IPS DF 6.9 (cell line): ENCODE measurements at regions not wholly inside any gene's neighbourhood (a gene's known extent, or its start where the extent isn't known, plus 50 kb on each side); places are given as distances from the start of the nearest gene placed in this dataset.

ENCODE experiments used
- DNase-seq: peaks from one replicate; pipeline ENCODE4 v3.0.0-alpha.2; 2013; ENCODE audit warnings: low read depth, low spot score
- H3K27ac ChIP-seq: one replicate; pipeline ENCODE4 v1.5.1; 2013; ENCODE audit warnings: low read length, control low read depth
- H3K27me3 ChIP-seq: 2 replicates; pipeline ENCODE4 v1.6.1; 2013; ENCODE audit warnings: mild to moderate bottlenecking, low read length; ENCODE audit not compliant: control insufficient read depth, insufficient read depth
- H3K36me3 ChIP-seq: 2 replicates; pipeline ENCODE4 v1.6.1; 2013; ENCODE audit warnings: low read length; ENCODE audit not compliant: control insufficient read depth, insufficient read depth
- H3K4me1 ChIP-seq: 2 replicates; pipeline ENCODE4 v1.6.1; 2013; ENCODE audit warnings: low read length; ENCODE audit not compliant: control insufficient read depth, insufficient read depth
- H3K4me3 ChIP-seq: 2 replicates; pipeline ENCODE4 v1.5.1; 2013; ENCODE audit warnings: mild to moderate bottlenecking, low read length
- H3K9me3 ChIP-seq: 2 replicates; pipeline ENCODE4 v1.6.1; 2013; ENCODE audit warnings: low read length, inconsistent platforms; ENCODE audit not compliant: control insufficient read depth, insufficient read depth
- WGBS: extraction: QIAGEN DNeasy Blood & Tissue Kit; methylation state at CpG from one replicate; pipeline ENCODE4 v1.1.7; 2013; ENCODE audit warnings: mixed read lengths, missing lambda C conversion rate; ENCODE audit not compliant: insufficient read length, insufficient coverage; 5-methylcytosine and 5-hydroxymethylcytosine counted together

DNA sequence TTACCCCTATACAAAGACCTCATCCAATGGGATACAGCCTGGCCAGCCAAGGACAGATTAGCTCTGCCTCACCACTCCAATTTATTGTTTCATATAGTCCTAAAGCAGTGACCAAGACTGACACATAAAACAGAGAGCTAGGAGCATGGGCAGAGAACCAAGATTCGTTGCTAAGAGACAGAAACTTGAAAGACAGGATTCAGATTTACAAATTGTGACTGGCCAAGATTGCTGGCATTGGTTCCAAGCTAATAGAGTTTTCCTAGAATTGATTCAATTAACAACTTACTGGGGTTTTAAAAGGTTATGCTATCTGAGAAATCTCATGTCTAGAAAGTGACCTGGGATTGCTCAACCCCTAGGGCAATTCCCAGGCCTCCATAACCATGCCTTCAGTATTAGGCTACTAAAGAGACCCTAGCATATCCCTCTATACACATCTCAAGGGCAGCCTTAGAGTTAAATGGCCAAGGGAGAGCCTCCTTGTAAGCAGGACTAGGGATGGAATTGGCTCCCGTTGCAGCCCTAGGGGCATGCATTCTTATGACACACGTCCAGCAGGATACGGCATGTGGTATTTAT is 75.6 kb downstream of the ICOS start:
- H3K27ac ChIP-seq = no peak overlapping the region
- no CpG with 5 or more reads among the region's 4 CpGs for WGBS
- no peaks in the 10 kb centered on the region for H3K4me1 ChIP-seq
- no peaks in the 10 kb centered on the region for H3K9me3 ChIP-seq
- H3K36me3 ChIP-seq = no peaks in the 10 kb centered on the region
- DNase-seq = no peak
- no peak overlapping the region for H3K4me3 ChIP-seq
- no peaks in the 10 kb centered on the region for H3K27me3 ChIP-seq

DNA sequence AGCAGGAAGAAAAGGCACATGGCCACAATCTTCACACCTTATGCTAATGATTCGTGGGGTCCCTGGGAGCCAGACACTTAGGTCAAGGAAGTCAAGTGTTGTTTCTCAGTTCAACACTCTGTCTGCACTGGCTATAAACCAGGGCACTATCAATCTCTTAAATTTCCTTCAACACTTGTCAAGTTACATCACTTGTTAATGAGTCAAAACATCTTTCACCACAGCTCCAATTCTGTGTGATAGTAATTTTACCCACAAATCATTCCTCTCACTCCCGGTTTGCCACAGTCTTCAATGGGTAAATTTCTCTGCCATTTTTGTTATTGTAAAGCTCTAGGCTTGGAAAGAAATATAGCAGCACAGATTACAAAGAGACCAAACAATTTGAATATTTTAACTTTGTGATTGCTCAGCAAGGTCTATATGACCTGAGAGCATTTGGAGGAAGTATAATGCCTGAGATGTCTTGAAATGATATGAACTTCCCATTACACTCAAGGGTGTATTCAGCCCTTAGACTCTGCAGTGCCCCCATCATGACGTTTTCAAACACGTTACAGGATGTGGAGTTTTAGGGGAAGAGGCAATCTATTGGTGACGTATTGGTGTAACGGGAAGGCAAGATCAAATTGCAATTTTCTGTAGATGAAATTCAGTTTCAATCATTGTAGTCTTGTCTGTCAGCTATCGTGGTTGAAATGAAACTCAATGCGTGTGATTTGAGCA is 78.7 kb downstream of the ICOS start:
- no peaks in the 10 kb centered on the region for H3K9me3 ChIP-seq
- no peak overlapping the region for H3K27ac ChIP-seq
- no peak overlapping the region for H3K4me3 ChIP-seq
- H3K27me3 ChIP-seq = no peaks in the 10 kb centered on the region
- no CpG with 5 or more reads among the region's 8 CpGs for WGBS
- no peaks in the 10 kb centered on the region for H3K36me3 ChIP-seq
- no peaks in the 10 kb centered on the region for H3K4me1 ChIP-seq
- DNase-seq = no peak

DNA sequence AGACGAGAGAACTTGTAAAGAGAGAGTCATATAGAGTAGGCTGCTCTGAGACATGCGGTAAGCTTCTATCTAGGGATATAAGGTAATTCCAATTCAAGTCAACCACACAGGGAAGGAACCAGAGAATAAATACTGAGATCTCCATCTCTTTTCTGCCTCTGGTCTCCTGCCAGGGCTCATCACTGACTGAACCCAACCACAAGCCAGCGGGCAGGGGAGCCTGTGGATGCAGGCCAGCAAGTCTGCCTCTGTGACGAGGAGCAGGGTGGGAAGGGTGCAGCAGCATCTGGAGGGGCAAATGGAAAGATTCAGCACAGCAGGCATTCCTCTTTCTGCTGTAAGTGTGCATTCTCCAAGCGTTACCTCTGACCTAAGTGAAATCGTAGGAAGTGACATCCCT is 82.2 kb downstream of the ICOS start:
- DNase-seq = no peak
- no peaks in the 10 kb centered on the region for H3K36me3 ChIP-seq
- no peaks in the 10 kb centered on the region for H3K27me3 ChIP-seq
- no peak overlapping the region for H3K4me3 ChIP-seq
- no CpG with 5 or more reads among the region's 6 CpGs for WGBS
- no peak overlapping the region for H3K27ac ChIP-seq
- H3K4me1 ChIP-seq = no peaks in the 10 kb centered on the region
- H3K9me3 ChIP-seq = no peaks in the 10 kb centered on the region

DNA sequence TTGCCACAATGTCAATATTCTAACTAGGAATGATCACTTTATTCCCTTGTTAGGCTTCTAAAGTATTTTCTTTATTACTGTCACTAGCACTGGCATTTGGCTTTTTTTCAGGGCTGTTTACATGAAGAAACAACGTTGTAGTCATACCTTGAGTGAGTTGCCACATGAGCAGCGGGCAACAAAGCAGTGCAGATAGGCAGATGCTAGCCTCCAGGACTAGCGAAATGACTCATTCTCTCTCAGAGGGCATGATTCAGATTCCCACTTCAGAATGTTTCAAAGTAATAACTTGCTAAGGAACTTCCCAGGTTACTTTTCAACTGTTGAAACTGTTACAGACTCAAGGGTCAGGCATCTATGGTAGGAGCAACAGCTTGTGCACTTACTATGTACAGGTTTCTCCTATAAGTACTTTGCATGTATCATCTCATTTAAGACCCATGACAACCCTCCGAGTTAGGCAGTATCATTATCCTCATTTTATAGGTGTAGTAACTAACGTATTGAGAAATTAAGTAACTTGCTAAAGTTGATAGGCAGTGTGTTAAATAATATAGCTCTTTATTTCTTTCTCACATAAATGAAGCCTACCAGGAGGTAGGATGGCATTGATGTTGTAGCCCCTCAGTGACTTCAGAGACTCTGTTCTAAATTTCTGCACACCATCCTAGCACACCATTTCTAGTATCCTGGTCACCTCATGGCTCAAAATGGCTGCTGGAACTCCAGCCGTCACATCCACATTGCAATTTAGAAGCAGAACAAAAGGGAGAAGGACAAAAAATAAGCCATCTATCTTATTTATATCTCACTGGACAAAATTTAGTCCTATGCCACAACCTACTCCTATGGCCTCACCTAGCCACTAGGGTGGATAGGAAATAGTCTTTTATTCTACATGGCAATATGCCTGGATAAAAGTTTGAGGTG is 83.3 kb downstream of the ICOS start:
- Histone ChIP-seq H3K36me3 (no peaks in the 10 kb centered on the region), H3K27me3 (no peaks in the 10 kb centered on the region), H3K27ac (no peak overlapping the region), H3K9me3 (no peaks in the 10 kb centered on the region), H3K4me1 (no peaks in the 10 kb centered on the region), H3K4me3 (no peak overlapping the region)
- no CpG with 5 or more reads among the region's 6 CpGs for WGBS
- DNase-seq = no peak

DNA sequence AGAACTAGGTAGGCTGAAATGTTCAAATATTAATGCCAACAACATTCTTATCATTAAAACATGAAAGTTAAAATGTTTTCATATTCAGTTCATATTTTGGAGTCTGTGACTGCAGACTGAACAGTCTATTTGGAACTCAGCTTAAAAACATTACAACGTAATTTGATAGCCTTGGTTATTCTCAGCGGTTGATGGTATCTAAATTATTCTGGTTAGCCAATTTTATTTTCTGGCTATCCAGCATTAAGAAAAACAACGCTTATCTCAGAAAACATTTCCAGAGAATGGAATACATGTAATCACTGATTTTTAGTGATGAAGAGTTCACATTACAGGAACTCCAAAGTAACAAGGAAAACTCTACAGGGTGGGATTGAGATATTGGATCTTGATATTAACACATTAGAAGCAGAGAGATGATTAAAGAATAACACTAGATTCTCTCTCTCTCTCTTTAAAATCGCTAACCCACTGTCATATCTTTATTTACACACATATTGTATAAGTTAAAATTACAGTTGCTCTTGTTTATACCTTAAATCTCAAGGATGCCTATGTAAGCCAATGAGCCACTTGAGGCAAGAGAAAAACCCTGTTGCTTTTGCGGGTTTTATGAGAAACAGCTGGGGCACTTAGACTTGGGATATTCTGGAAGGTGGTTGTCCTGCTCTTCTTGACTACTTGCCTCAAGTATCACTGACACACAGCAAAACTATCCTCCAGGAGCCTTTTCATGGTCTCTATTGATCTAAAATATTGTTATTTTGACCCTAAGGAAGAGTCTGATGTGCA is 84.9 kb downstream of the ICOS start:
- H3K36me3 ChIP-seq = no peaks in the 10 kb centered on the region
- no peaks in the 10 kb centered on the region for H3K27me3 ChIP-seq
- WGBS = no CpG with 5 or more reads among the region's 5 CpGs
- no peaks in the 10 kb centered on the region for H3K9me3 ChIP-seq
- H3K4me1 ChIP-seq = no peaks in the 10 kb centered on the region
- H3K27ac ChIP-seq = no peak overlapping the region
- no peak overlapping the region for H3K4me3 ChIP-seq
- no peak for DNase-seq

DNA sequence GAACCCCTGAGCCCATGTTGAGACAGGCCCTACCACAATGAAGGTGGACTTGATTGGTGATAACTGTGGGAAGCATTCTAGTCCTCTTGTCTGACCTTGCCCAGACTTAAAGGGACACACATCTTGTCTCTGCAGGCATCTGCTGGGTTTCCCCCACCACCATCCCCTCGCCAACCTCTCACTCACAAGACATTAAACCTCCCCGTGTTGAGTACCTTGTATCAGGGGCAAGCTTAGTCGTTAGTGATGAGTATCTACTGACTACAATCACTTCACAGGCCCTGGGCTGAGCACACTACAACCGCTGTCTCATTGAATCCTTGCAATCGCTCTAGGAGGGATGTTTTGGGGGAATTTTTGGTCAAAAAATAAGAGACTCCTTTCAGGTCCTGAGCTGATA is 86.0 kb downstream of the ICOS start:
- no peak overlapping the region for H3K4me3 ChIP-seq
- no peaks in the 10 kb centered on the region for H3K36me3 ChIP-seq
- no CpG with 5 or more reads among the region's 5 CpGs for WGBS
- no peak overlapping the region for H3K27ac ChIP-seq
- no peaks in the 10 kb centered on the region for H3K4me1 ChIP-seq
- no peak for DNase-seq
- H3K27me3 ChIP-seq = no peaks in the 10 kb centered on the region
- no peaks in the 10 kb centered on the region for H3K9me3 ChIP-seq

DNA sequence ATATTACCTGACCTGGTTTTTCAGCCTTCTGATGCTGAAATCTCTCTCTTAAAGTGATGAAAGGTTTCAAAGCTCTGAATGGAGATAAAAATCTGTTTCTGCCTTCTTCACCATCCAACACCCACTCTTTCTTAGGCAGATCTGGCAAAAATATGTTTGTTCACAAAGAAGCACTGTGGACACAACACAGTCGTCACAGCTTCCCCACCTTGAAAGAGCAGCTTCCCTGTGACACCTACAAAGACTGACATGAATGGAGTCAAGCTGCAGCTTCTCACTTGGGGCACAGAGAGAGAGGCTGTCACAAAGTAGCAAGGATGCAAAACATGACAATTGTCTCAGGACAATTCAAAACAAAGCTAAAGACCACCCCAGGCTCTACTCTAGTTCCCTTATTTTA is 86.5 kb downstream of the ICOS start:
- Histone ChIP-seq H3K4me1 (no peaks in the 10 kb centered on the region), H3K9me3 (no peaks in the 10 kb centered on the region), H3K36me3 (no peaks in the 10 kb centered on the region), H3K4me3 (no peak overlapping the region), H3K27ac (no peak overlapping the region), H3K27me3 (no peaks in the 10 kb centered on the region)
- no peak for DNase-seq
- WGBS = no CpG with 5 or more reads among the region's 1 CpG

DNA sequence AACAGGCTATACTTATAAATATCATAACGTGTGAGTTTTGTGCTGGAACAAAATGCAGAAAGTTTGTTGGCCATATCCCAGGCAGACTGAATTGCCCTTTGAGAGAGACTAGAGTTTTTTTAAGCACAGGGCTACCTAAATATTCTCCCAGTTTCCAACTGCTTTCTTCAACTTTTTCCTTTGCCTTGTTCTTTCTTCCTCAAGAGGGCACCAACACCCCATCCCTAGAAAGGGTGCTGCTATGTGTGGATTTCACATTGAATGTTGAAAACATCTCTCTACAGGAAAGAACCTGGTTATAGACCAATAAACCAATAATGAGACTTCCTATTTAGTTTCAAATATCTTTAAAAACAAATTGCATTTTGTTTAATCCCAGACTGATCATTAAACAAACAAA is 87.9 kb downstream of the ICOS start:
- Histone ChIP-seq H3K36me3 (no peaks in the 10 kb centered on the region), H3K9me3 (no peaks in the 10 kb centered on the region), H3K4me1 (no peaks in the 10 kb centered on the region), H3K27ac (no peak overlapping the region), H3K27me3 (no peaks in the 10 kb centered on the region), H3K4me3 (no peak overlapping the region)
- DNase-seq = peak; percentile 13
- no CpG with 5 or more reads among the region's 1 CpG for WGBS

DNA sequence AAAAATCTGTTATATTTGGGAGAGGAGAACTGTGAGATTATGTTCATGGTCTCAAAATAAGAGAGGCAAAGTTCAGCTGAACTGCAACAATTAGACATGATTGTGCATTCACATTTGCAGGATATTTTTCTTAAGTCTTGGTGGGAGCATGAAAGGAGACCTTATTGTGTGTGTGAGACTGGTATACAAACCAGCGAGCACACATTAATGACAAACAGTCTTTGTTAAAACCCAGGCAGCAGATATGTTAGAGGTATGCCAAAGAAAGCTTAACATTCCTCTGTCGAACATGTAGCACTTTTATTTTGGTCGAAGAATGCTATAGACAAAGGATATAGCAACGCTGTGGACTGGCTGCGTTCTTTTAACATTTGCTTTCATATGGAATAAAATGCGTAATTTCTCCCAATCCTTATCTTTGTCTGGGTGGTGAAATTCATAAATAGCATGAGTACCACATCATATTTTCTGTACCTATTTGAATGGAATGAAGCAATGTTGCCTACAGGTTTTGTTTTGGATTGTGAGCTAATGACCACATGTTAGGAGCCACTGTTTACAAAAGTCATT is 88.4 kb downstream of the ICOS start:
- H3K4me3 ChIP-seq = no peak overlapping the region
- no peaks in the 10 kb centered on the region for H3K36me3 ChIP-seq
- no peak for DNase-seq
- H3K27me3 ChIP-seq = no peaks in the 10 kb centered on the region
- no peak overlapping the region for H3K27ac ChIP-seq
- WGBS = no CpG with 5 or more reads among the region's 6 CpGs
- no peaks in the 10 kb centered on the region for H3K9me3 ChIP-seq
- H3K4me1 ChIP-seq = no peaks in the 10 kb centered on the region

DNA sequence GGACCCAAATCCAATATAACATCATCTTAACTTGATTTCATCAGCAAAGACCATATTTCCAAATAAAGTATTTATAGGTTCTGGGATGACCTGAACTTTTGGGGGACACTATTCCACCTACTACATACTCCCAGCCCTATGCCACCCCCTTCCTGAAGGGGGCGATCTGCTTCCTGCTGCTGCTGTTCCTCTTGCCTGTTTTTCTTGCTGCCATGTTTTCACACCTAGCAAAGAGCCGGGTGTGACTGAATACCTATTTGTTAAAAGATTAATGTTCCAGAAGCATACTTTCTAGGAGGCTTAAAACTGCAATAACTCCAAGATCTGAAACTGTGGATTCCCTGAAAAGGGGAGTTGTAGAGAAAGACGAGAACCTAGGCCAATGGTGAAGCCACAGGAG is 89.7 kb downstream of the ICOS start:
- Histone ChIP-seq H3K4me1 (no peaks in the 10 kb centered on the region), H3K27ac (no peak overlapping the region), H3K9me3 (no peaks in the 10 kb centered on the region), H3K36me3 (no peaks in the 10 kb centered on the region), H3K27me3 (no peaks in the 10 kb centered on the region), H3K4me3 (no peak overlapping the region)
- DNase-seq = peak; percentile 5
- WGBS = no CpG with 5 or more reads among the region's 3 CpGs
